GM23248 (cell line): ENCODE measurements at regions not wholly inside any gene's neighbourhood (a gene's known extent, or its start where the extent isn't known, plus 50 kb on each side); places are given as distances from the start of the nearest gene placed in this dataset.

Source experiments
- DNase-seq: peaks from one replicate; pipeline ENCODE4 v3.0.0-alpha.2; 2015
- H2AFZ ChIP-seq: fragments of 200-600 bp; sonication (generic); 2 replicates; pipeline ENCODE4 v1.6.1; 2016; ENCODE audit warnings: antibody characterized with exemption
- H3F3A ChIP-seq: fragments of 200-600 bp; sonication (generic); 2 replicates; pipeline ENCODE4 v1.6.1; 2016; ENCODE audit warnings: mild to moderate bottlenecking, antibody characterized with exemption, mixed run types; ENCODE audit not compliant: insufficient read depth
- H3K27ac ChIP-seq: fragments of 200-600 bp; sonication (generic); 2 replicates; pipeline ENCODE4 v1.5.1; 2016; ENCODE audit warnings: mild to moderate bottlenecking
- H3K27me3 ChIP-seq: fragments of 200-600 bp; sonication (generic); replicated peaks from 2 replicates; pipeline ENCODE4 v1.6.1; 2016; ENCODE audit warnings: mild to moderate bottlenecking; ENCODE audit not compliant: insufficient read depth
- H3K36me3 ChIP-seq: fragments of 200-600 bp; sonication (generic); 2 replicates; pipeline ENCODE4 v1.6.1; 2016; ENCODE audit warnings: low read depth, mild to moderate bottlenecking
- H3K4me1 ChIP-seq: fragments of 200-600 bp; sonication (generic); 2 replicates; pipeline ENCODE4 v1.6.1; 2016; ENCODE audit warnings: mild to moderate bottlenecking; ENCODE audit not compliant: insufficient read depth
- H3K4me2 ChIP-seq: fragments of 200-600 bp; sonication (generic); one replicate; pipeline ENCODE4 v1.6.1; 2016; ENCODE audit warnings: mild to moderate bottlenecking; ENCODE audit not compliant: unreplicated experiment
- H3K4me3 ChIP-seq: fragments of 200-600 bp; sonication (generic); 2 replicates; pipeline ENCODE4 v1.5.1; 2016; ENCODE audit warnings: mild to moderate bottlenecking
- H3K79me2 ChIP-seq: fragments of 200-600 bp; sonication (generic); 2 replicates; pipeline ENCODE4 v1.6.1; 2016; ENCODE audit warnings: mild to moderate bottlenecking; ENCODE audit not compliant: insufficient read depth
- H3K9ac ChIP-seq: fragments of 200-600 bp; sonication (generic); 2 replicates; pipeline ENCODE4 v1.6.1; 2016; ENCODE audit warnings: mild to moderate bottlenecking
- H3K9me2 ChIP-seq: fragments of 200-600 bp; sonication (generic); 2 replicates; pipeline ENCODE4 v1.6.1; 2016; ENCODE audit warnings: mixed run types, mild to moderate bottlenecking, moderate library complexity; ENCODE audit not compliant: insufficient read depth
- H3K9me3 ChIP-seq: fragments of 200-600 bp; sonication (generic); one replicate; pipeline ENCODE4 v1.6.1; 2017; ENCODE audit warnings: low read depth
- H4K20me1 ChIP-seq: fragments of 200-600 bp; sonication (generic); 2 replicates; pipeline ENCODE4 v1.6.0; 2016; ENCODE audit not compliant: insufficient read depth
- EZH2 ChIP-seq: fragments of 200-600 bp; sonication (generic); IDR thresholded peaks from 2 replicates; pipeline ENCODE4 v1.6.1; 2018; ENCODE audit warnings: antibody characterized with exemption, mild to moderate bottlenecking; ENCODE audit not compliant: insufficient read depth, poor library complexity, severe bottlenecking
- EZH2phosphoT487 ChIP-seq: fragments of 200-600 bp; sonication (generic); IDR thresholded peaks from 2 replicates; pipeline ENCODE4 v1.6.1; 2018; ENCODE audit warnings: antibody characterized with exemption, moderate library complexity, mild to moderate bottlenecking, low read depth; ENCODE audit not compliant: insufficient read depth
- WGBS, 2 experiments: methylation state at CpG; one replicate each; pipeline ENCODE4 v1.1.6; 2015 to 2017; ENCODE audit warnings: low lambda C conversion rate in 2 of 2, low coverage in 1 of 2; ENCODE audit errors: missing lambda C conversion rate in 2 of 2; 5-methylcytosine and 5-hydroxymethylcytosine counted together
- in situ Hi-C: fragments of 300-500 bp; cut with MboI; formaldehyde crosslinking; loops from 2 replicates; pipeline ENCODE4 v1.15.0; 2020

DNA sequence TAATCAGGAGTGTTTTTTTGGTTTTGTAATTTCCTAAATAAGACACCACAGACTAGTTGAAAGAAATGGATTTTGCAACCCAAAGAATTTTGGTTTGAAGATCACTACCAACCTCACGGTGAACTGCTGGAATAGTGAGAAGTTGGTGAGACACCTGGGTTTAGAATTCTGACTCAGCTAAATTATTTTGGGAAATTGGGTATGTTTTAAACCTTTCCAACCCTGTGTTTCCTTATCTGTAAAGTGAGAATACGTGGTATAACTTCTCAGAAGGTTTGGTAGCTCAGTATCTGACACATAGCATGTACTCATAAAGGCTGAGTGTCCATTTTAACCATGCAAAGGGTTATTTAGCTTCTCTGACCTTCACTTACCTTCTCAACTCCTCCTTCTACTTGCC lies 261.9 kb downstream of the FOXA2 start:
- 19 to 21% methylated on average over 2 of the region's 2 CpGs for WGBS, 2 experiments
- TF ChIP-seq EZH2phosphoT487, result no peak
- no peak for TF ChIP-seq EZH2

DNA sequence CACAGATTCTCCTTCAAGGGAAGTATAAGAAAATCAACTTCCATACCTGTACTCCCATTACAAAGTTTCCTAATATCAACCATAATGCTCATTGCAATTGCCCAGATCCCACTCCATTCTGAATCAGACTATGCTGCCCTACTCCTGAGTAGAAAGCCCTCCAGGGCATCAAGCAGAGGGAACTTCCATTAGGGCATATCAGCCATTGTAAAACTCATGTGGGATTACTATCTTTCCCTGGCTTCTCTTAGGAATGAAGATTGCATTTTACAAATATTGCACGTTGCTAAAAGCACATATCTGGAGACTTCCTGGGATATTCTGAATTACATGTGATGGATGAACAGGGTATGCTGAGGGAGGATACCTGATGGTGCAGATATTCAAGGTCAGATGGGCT lies 263.2 kb downstream of the FOXA2 start:
- Histone ChIP-seq H3K36me3 (no peaks in the 10 kb centered on the region), H3K27me3 (no peaks in the 10 kb centered on the region), H3K4me2 (no peak overlapping the region), H3K9me2 (no peaks in the 10 kb centered on the region), H3F3A (no peaks in the 10 kb centered on the region), H3K27ac (no peak overlapping the region), H2AFZ (no peak overlapping the region), H4K20me1 (no peaks in the 10 kb centered on the region), H3K79me2 (no peaks in the 10 kb centered on the region), H3K9me3 (no peaks in the 10 kb centered on the region), H3K9ac (no peak overlapping the region), H3K4me1 (no peaks in the 10 kb centered on the region), H3K4me3 (no peak overlapping the region)
- in situ Hi-C loops, result no loop called here
- 35 to 38% methylated on average over 1 of the region's 1 CpG for WGBS, 2 experiments
- TF ChIP-seq EZH2phosphoT487 (no peak), EZH2 (no peak)
- no peak for DNase-seq

More for the DNA sequence above, 261.9 kb downstream of the FOXA2 start:
- in situ Hi-C loops, result no loop called here
- Histone ChIP-seq H3F3A (no peaks in the 10 kb centered on the region), H3K4me3 (no peak overlapping the region), H2AFZ (no peak overlapping the region), H3K9ac (no peak overlapping the region), H3K4me2 (no peak overlapping the region), H3K79me2 (no peaks in the 10 kb centered on the region), H3K9me3 (no peaks in the 10 kb centered on the region), H3K27ac (no peak overlapping the region), H3K36me3 (no peaks in the 10 kb centered on the region), H3K4me1 (no peaks in the 10 kb centered on the region), H3K9me2 (no peaks in the 10 kb centered on the region), H3K27me3 (no peaks in the 10 kb centered on the region), H4K20me1 (no peaks in the 10 kb centered on the region)
- DNase-seq, result no peak

DNA sequence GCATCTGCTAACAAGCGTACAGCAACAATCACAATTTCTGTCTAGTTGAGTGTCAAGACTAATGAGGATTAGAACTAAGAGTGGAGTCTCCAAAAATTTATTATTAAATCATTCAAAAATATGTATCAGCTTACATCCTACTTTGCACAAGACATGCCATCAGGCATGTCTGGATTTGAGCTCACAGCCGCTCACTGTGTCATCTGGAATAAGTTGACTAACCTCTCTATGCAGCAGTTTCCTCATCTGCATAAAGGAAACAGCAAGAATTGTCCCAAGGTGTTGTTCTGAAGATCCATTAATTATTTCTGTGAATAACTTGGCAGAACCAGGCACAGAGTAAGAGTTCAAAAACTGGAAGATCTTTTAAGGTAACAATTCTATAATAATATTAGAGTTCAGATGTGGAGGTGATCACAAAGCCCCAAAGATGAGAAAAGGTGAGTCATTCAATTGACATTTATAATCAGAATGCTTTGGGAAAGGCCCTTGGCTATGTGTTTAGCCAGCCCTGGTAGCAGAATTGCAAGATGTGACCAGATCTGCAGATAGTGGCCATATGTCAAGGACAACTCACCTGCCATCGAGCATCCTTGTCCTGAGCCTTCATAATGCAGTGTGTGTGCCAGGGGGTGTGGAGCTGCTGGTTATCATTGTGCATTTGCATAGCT lies 264.0 kb downstream of the FOXA2 start:
- DNase-seq, result no peak
- H3K9me3 ChIP-seq, result no peaks in the 10 kb centered on the region

DNA sequence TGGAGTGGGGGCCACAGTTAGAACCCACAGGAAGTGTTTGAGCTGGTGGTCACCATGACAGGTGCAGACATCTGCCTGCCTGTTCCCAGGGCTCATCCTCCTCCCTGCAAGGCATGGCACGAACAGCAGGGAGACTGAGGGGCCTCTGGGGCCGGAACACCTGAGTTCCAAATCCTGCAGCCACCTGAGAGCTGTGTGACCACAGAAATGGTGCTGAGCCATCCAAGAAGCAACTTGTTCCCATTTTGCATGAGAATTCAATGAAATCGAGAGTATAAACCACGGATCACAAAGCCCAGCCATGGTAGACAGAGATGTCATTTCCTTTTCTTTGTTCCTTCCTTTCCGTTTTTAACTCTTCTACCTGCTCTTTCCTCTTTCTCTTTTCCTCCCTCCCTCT lies 268.6 kb downstream of the FOXA2 start:
- DNase-seq, result no peak
- Histone ChIP-seq H3K4me3 (no peak overlapping the region), H3K9me2 (no peaks in the 10 kb centered on the region), H3F3A (no peaks in the 10 kb centered on the region), H2AFZ (no peak overlapping the region), H4K20me1 (no peaks in the 10 kb centered on the region), H3K27ac (no peak overlapping the region), H3K79me2 (no peaks in the 10 kb centered on the region), H3K9ac (no peak overlapping the region), H3K4me2 (no peak overlapping the region), H3K27me3 (peaks cover 5% of the 10 kb centered on the region; the same call in 1 of the 2 replicates), H3K9me3 (no peaks in the 10 kb centered on the region), H3K4me1 (no peaks in the 10 kb centered on the region), H3K36me3 (no peaks in the 10 kb centered on the region)
- TF ChIP-seq EZH2phosphoT487 (no peak), EZH2 (no peak)
- WGBS, 2 experiments, result 31 to 35% methylated on average over 5 of the region's 5 CpGs
- in situ Hi-C loops, result no loop called here

More for the DNA sequence above, 264.0 kb downstream of the FOXA2 start:
- Histone ChIP-seq H2AFZ (no peak overlapping the region), H4K20me1 (no peaks in the 10 kb centered on the region), H3K27me3 (no peaks in the 10 kb centered on the region), H3K9me2 (no peaks in the 10 kb centered on the region), H3K4me2 (no peak overlapping the region), H3K4me1 (no peaks in the 10 kb centered on the region), H3K27ac (no peak overlapping the region), H3K79me2 (no peaks in the 10 kb centered on the region), H3K36me3 (no peaks in the 10 kb centered on the region), H3F3A (no peaks in the 10 kb centered on the region), H3K4me3 (no peak overlapping the region), H3K9ac (no peak overlapping the region)
- in situ Hi-C loops, result no loop called here
- WGBS, 2 experiments, result 30 to 36% methylated on average over 3 of the region's 3 CpGs
- no peak for TF ChIP-seq EZH2phosphoT487
- TF ChIP-seq EZH2, result no peak

DNA sequence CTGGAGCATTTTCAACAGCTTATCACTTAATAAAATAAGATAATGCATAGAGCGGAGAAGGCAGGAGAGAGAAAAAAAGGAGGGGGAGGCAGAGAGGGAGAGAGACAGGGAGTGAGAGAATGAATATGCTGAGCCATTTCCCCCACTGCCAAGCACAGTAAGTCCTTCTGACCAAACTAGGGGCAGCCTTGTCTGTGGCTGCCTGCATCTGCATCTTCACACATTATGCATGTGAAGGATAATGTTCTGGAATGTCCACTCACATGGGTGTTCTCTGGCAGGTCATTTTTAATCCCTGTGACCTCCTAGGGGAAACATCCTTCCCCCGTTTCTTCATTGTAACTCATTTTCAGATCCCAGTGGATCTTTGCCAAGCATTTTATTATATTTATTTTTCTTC lies 269.3 kb downstream of the FOXA2 start:
- no peak overlapping the region for H3K27ac ChIP-seq
- in situ Hi-C loops, result no loop called here
- no peak for DNase-seq
- H3K9me3 ChIP-seq, result no peaks in the 10 kb centered on the region
- H4K20me1 ChIP-seq, result no peaks in the 10 kb centered on the region
- no peak overlapping the region for H3K4me2 ChIP-seq
- H3K9ac ChIP-seq, result no peak overlapping the region
- no peaks in the 10 kb centered on the region for H3K4me1 ChIP-seq
- H3F3A ChIP-seq, result no peaks in the 10 kb centered on the region
- no peaks in the 10 kb centered on the region for H3K9me2 ChIP-seq
- no peak overlapping the region for H3K4me3 ChIP-seq
- H2AFZ ChIP-seq, result no peak overlapping the region
- no peaks in the 10 kb centered on the region for H3K79me2 ChIP-seq
- 33 to 46% methylated on average over 2 of the region's 2 CpGs for WGBS, 2 experiments
- H3K27me3 ChIP-seq, result peaks cover 5% of the 10 kb centered on the region; the same call in 1 of the 2 replicates
- no peaks in the 10 kb centered on the region for H3K36me3 ChIP-seq
- no peak for TF ChIP-seq EZH2
- TF ChIP-seq EZH2phosphoT487, result no peak
